GM18858 (cell line): ENCODE measurements at regions not wholly inside any gene's neighbourhood (a gene's known extent, or its start where the extent isn't known, plus 50 kb on each side); places are given as distances from the start of the nearest gene placed in this dataset.

ENCODE experiments used
- ATAC-seq: cut with Tn5 transposase; IDR thresholded peaks from one replicate; pipeline ENCODE4 v1.9.1; 2021; ENCODE audit not compliant: unreplicated experiment

- no peak for ATAC-seq
Observed at GRCh38 chr17:79473876-79474440, 136.9 kb downstream of the RBFOX3 start.

- no peak for ATAC-seq
Observed at GRCh38 chr17:79473111-79473875, 137.6 kb downstream of the RBFOX3 start.

GRCh38 chr17:79470754-79471153 is 140.1 kb downstream of the RBFOX3 start:
- no peak for ATAC-seq

GRCh38 chr17:79469646-79470045 is 141.2 kb downstream of the RBFOX3 start:
- no peak for ATAC-seq

- no peak for ATAC-seq
Observed at GRCh38 chr17:79468183-79468944, 142.5 kb downstream of the RBFOX3 start.

- no peak for ATAC-seq
Observed at GRCh38 chr17:79466562-79467350, 144.1 kb downstream of the RBFOX3 start.

- no peak for ATAC-seq
Observed at GRCh38 chr17:79465681-79466025, 145.2 kb downstream of the RBFOX3 start.

GRCh38 chr17:79465011-79465680 is 145.7 kb downstream of the RBFOX3 start:
- no peak for ATAC-seq

- ATAC-seq = no peak
Observed at GRCh38 chr17:79464318-79465010, 146.4 kb downstream of the RBFOX3 start.

GRCh38 chr17:79463421-79464317 is 147.2 kb downstream of the RBFOX3 start:
- no peak for ATAC-seq

GRCh38 chr17:79461041-79461440 is 149.8 kb downstream of the RBFOX3 start:
- no peak for ATAC-seq

- ATAC-seq = no peak
Observed at GRCh38 chr17:79459846-79460245, 151.0 kb downstream of the RBFOX3 start.

- ATAC-seq = no peak
Observed at GRCh38 chr17:79459003-79459655, 151.7 kb downstream of the RBFOX3 start.

- no peak for ATAC-seq
Observed at GRCh38 chr17:79458356-79458755, 152.5 kb downstream of the RBFOX3 start.

- ATAC-seq = no peak
Observed at GRCh38 chr17:79457889-79458288, 153.0 kb downstream of the RBFOX3 start.

- ATAC-seq = no peak
Observed at GRCh38 chr17:79457376-79457775, 153.5 kb downstream of the RBFOX3 start.

- no peak for ATAC-seq
Observed at GRCh38 chr17:79455636-79456035, 155.2 kb downstream of the RBFOX3 start.

- ATAC-seq = no peak
Observed at GRCh38 chr17:79454826-79455225, 156.0 kb downstream of the RBFOX3 start.

- ATAC-seq = no peak
Observed at GRCh38 chr17:79453481-79453880, 157.4 kb downstream of the RBFOX3 start.
